Cardiac septum (tissue), 1 donor: ENCODE measurements at regions not wholly inside any gene's neighbourhood (a gene's known extent, or its start where the extent isn't known, plus 50 kb on each side); places are given as distances from the start of the nearest gene placed in this dataset.
"Not testable (repeated sequence)": the region's sequence is repeated elsewhere in the genome, so short reads cannot be mapped to it uniquely, and the experiment has no call there.

Experiments
- DNase-seq: peaks from one replicate; pipeline ENCODE4 v3.0.0-alpha.2; 2020; ENCODE audit warnings: low spot score
- intact Hi-C: fragments of 100-400 bp; cut with DNase I; formaldehyde crosslinking; loops from one replicate; pipeline ENCODE4 v1.14.0; 2022
- donor health status: DM: no; HTN: no; CAD: no.

- DNase-seq, result no peak
- intact Hi-C loops, result no loop called here
These were observed 206.1 kb upstream of the NR2F2 start for GRCh38 chr15:96124436-96124835.

DNA sequence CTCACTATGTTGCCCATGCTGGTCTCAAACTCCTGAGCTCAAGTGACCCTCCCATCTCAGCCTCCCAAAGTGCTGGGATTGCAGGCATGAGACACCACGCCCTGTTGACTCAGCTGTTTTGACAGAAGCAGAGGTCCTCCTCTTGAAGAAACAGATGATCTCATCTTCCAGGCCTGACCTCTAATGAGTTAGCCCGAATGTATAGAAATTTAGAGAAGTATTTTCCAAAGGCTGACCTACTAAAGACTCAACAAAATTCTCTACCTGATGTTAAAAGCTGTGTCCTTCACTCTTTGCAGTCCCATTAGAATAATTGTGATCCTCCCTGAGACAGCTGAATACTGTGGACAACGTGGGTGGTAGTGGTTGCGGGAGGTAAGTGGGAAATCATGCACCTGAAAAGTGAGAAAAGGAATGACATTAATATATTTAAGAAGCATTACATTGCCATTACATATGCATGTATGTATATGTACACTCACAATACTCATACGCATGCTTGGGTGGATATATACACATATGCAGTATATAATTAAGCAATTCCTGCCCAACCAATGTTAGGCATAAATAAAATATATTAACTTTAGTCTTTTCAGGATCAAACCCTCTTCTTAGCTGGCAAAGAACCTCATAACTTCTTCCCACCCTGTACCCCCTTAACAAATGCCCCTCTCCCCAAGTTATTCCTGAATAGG, 204.6 kb upstream of the NR2F2 start:
- intact Hi-C loops, result no loop called here
- no peak for DNase-seq

DNA sequence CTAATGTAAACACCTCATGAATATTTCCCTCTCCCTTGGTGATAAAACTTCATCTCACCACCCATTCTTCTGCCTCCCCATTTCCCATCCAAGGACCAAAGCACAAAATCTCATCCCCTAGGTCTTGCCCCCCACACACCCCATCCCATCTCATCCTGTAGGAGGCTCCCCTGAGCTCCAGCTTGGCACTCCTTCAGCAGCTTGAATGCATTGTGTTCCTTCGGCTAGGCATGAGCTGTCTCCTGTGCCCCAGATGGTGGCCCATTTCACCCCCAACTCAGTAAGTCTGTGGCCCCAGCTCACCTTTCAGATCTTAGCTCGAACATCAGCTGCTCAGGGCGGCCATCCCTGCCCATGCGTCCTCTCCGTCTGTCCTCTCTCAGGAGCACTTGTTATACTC, 203.6 kb upstream of the NR2F2 start:
- no peak for DNase-seq
- intact Hi-C loops, result no loop called here

DNA sequence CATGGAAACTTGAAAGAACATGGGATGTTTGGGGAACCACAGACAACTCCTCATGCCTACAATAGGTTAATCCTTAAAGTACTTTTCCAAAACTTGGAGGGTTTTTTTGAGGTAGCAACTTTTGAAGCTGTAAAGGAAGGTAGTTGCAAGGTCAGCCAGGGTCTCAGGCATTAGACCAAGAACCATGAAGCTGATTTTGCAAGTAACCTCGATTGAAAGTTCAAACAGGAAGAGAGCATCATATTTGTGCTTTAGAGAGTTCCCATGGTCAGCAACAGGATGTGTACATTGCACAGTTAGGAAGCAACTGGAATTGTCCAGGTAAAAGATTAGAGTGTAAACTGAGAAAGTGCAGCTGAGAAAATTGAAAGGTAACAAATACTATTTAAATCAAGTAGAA, 199.8 kb upstream of the NR2F2 start:
- intact Hi-C loops, result no loop called here
- no peak for DNase-seq

GRCh38 chr15:96132126-96132525, 198.4 kb upstream of the NR2F2 start:
- intact Hi-C loops, result no loop called here
- DNase-seq, result no peak

DNA sequence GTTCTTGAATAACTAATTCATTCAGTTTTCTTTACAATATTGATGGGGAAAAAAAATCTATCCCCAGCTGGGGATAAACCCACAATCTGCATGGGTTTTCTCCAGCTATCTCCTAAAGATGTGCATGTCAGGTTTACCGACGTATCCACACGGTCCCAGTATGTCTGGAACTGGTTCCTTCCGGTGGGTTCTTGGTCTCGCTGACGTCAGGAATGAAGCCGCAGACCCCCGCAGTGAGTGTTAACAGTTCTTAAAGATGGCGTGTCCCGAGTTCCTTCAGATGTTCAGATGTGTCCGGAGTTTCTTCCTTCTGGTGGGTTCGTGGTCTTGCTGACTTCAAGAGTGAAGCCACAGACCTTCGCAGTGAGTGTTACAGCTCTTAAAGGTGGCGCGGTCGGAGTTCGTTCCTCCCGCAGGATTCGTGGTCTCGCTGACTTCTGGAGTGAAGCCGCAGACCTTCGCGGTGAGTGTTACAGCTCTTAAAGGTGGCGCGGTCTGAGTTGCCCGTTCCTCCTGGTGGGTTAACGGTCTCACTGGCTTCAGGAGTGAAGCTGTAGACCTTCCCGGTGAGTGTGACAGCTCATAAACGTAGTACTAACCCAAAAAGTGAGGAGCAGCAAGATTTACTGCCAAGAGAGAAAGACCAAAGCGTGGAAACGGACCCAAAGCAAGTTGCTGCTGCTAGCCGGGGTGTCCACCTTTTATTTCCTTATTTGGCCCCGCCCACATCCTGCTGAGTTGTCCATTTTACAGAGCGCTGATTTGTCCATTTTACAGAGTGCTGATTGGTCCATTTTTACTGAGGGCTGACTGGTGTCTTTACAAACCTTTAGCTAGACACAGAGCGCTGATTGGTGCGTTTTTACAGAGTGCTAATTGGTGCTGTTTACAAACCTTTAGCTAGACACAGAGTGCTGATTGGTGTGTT, 195.1 kb upstream of the NR2F2 start:
- intact Hi-C loops, result no loop called here
- no peak for DNase-seq

DNA sequence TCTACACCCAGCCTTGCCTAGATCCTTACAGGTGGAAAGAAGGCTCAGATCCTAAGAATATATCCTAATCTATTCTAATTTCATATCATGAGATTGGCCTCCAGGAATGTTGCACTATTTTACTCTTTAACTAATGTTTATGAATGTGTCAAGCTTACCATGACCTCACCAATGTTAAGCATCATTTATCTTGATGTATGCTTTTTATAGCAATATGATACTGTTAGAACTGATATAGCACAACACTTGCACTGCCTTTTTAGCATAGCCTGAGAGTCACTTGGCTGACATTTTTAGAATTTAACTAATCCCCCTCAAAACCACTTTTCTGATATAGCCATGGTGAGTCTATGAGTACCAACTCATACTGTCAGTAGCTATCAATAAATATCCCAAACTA, 191.5 kb upstream of the NR2F2 start:
- intact Hi-C loops, result no loop called here
- no peak for DNase-seq

- intact Hi-C loops, result no loop called here
- DNase-seq, result no peak
These were observed 188.0 kb upstream of the NR2F2 start for GRCh38 chr15:96142498-96142897.

DNA sequence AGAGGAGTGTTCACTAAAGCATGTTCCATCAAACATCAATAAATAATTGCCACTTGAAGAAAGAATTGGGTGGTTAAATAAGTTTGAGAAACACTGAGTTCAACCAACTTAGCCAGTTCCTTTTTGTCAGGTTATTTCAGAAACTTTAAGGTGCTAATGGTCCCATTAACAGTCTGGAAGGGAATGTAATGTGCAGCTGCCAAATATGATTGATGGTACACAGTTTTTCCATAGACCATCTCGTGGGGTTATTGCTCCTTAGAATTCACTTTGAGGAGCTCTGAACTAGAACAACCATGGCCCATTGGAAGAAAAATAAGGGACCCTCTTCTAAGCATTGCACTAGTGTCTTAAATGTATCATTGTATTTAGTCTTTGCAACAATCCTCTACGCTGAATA, 185.8 kb upstream of the NR2F2 start:
- no peak for DNase-seq
- intact Hi-C loops, result no loop called here

DNA sequence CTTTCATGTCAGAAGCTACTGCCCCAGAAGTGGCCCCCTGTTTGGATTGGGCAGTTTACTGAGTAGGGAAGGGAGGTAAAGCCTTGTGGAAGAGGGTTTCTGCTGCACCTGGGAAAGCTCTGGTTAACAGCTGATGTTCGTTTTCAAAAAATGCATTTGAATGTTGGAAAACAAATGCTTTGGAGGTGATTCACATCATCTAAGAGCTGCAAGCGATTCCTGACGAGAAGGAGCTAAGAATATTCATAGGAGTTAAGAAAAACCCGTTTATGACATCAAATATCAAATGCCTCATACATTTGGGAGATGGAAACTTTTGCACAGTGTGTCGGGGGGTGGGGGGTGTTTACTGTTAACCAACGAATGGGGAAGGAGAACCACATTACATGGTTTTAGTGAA, 183.8 kb upstream of the NR2F2 start:
- DNase-seq, result no peak
- intact Hi-C loops, result no loop called here

GRCh38 chr15:96147267-96147666, 183.2 kb upstream of the NR2F2 start:
- intact Hi-C loops, result no loop called here
- no peak for DNase-seq

DNA sequence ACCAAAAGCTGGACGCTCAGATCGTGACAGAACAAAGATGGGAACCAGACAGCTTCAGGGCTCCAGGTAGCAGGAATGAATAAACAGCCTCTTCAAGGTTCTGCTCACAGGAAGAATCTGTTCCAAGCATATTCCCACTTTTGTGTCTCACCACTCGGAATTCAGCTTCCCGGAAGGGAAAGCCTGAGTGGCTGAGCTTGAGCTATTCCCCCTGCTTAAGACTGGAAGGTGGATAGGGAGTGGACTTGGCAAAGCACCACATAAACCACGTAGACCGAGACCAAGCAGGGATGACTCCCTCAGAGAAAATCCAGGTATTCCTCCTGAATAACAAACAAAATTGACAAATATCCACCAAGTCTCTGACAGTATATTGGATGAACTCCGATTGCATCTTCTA, 180.2 kb upstream of the NR2F2 start:
- intact Hi-C loops, result no loop called here
- no peak for DNase-seq

DNA sequence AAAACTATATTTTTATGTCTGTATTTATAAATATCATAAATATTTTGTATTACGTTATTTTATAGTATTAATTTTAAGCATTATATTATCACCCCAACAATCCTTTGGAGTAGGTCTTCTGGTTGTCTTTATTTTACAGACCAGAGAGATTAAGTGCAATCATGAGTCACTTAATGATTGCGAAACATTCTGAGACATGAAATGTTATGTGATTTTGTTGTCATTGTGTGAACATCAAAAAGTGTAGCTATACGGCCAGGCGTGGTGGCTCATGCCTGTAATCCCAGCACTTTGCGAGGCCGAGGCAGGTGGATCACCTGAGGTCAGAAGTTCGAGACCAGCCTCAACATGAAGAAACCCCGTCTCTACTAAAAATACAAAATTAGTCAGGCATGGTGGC, 178.8 kb upstream of the NR2F2 start:
- intact Hi-C loops, result not testable (repeated sequence)

GRCh38 chr15:96153929-96154328, 176.6 kb upstream of the NR2F2 start:
- intact Hi-C loops, result no loop called here
- no peak for DNase-seq

More for the DNA sequence above, 178.8 kb upstream of the NR2F2 start:
- DNase-seq, result not testable (repeated sequence)

GRCh38 chr15:96158938-96159337, 171.6 kb upstream of the NR2F2 start:
- no peak for DNase-seq
- intact Hi-C loops, result no loop called here

- DNase-seq, result no peak
- intact Hi-C loops, result loop anchor here (10.0 kb wide), 1 partner anchor 145 kb away; no protein-coding TSS in a partner anchor
These were observed 170.2 kb upstream of the NR2F2 start for GRCh38 chr15:96160269-96160668.

- intact Hi-C loops, result loop anchor here (10.0 kb wide), 1 partner anchor 144 kb away; no protein-coding TSS in a partner anchor
- no peak for DNase-seq
These were observed 169.7 kb upstream of the NR2F2 start for GRCh38 chr15:96160800-96161199.

DNA sequence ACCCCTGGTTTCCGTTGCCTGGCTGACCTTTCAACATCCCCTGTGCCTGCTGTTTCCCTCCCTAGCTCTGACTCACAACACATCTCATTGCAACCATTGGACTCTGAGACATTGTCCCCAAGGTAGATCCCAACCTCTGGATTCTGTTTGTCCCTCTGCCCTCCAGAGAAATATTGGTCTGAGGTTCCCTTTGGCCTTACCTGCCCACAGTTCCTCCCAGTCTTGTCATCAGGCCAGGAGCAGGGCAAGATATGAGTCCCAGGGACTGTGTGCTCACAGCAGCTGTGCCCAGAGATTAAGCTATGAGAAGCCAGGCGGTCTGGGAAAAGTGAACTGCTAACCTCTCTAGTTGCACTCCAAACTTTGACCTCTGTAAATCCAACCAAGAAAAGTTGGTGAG, 168.2 kb upstream of the NR2F2 start:
- no peak for DNase-seq
- intact Hi-C loops, result loop anchor here (10.0 kb wide), 1 partner anchor 142 kb away; no protein-coding TSS in a partner anchor

- intact Hi-C loops, result loop anchor here (10.0 kb wide), 1 partner anchor 140 kb away; no protein-coding TSS in a partner anchor
These were observed 165.4 kb upstream of the NR2F2 start for GRCh38 chr15:96165081-96165480.

DNA sequence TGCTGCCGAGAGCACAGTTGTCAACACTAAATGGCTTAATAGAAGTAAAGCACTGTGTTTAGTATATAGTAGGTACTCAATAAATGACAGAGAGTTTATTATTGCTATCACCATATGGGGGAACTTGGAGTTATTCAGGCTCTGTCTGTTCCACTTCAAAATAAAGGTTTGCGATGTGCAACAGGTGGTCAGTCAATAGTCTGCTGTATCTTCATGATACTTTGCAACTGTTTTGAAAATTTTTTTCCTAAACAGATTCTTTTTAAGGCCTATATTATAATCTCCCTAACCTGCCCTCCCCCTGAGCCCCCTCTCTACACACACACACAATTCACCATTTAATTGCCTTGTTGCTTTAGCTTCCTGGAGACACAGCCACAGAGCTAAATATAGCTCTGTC, 164.7 kb upstream of the NR2F2 start:
- intact Hi-C loops, result loop anchor here (10.0 kb wide), 1 partner anchor 139 kb away; no protein-coding TSS in a partner anchor

More at GRCh38 chr15:96165081-96165480, 165.4 kb upstream of the NR2F2 start:
- DNase-seq, result no peak

More for the DNA sequence above, 164.7 kb upstream of the NR2F2 start:
- no peak for DNase-seq
